ENCODE measurements at regions not wholly inside any gene's neighbourhood (a gene's known extent, or its start where the extent isn't known, plus 50 kb on each side); places are given as distances from the start of the nearest gene placed in this dataset.

DNA sequence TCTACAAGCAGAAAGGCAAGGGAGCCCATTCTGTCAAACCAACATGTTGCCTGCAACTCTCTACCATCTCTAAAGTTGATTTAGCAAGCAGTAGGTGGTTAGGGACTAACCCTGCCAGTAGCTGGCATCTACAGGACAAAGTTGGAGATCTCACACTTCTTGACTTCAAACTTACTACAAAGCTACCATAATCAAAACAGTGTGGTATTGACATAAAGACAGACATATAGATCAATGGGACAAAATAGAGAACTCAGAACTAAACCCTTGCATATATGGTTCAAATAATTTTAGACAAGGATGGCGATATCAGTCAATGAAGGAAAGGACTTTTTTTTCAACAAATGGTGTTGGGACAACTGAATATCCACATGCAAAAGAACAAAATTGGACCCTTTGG lies 84.9 kb downstream of the MAP3K8 start:
- TF ChIP-seq, protein P1, sequence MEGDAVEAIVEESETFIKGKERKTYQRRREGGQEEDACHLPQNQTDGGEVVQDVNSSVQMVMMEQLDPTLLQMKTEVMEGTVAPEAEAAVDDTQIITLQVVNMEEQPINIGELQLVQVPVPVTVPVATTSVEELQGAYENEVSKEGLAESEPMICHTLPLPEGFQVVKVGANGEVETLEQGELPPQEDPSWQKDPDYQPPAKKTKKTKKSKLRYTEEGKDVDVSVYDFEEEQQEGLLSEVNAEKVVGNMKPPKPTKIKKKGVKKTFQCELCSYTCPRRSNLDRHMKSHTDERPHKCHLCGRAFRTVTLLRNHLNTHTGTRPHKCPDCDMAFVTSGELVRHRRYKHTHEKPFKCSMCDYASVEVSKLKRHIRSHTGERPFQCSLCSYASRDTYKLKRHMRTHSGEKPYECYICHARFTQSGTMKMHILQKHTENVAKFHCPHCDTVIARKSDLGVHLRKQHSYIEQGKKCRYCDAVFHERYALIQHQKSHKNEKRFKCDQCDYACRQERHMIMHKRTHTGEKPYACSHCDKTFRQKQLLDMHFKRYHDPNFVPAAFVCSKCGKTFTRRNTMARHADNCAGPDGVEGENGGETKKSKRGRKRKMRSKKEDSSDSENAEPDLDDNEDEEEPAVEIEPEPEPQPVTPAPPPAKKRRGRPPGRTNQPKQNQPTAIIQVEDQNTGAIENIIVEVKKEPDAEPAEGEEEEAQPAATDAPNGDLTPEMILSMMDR (IDR thresholded peaks at IDR 0.05) = no peak
- no peak for TF ChIP-seq POLR2A (IDR thresholded peaks at IDR 0.05)
